PFSK-1 (cell line): ENCODE measurements at regions not wholly inside any gene's neighbourhood (a gene's known extent, or its start where the extent isn't known, plus 50 kb on each side); places are given as distances from the start of the nearest gene placed in this dataset.

ENCODE experiments used
- POLR2AphosphoS5 ChIP-seq: IDR thresholded peaks from 2 replicates; pipeline ENCODE4 v1.6.1; 2012; ENCODE audit warnings: low read depth, mild to moderate bottlenecking, control low read depth, low read length, moderate library complexity
- TF ChIP-seq, protein P1 (sequence below), 2 experiments: IDR thresholded peaks; 2 replicates each; pipeline versions ENCODE4 v1.6.1 to v1.8.0; 2011 to 2012; ENCODE audit warnings: low read depth in 2 of 2, low read length in 2 of 2, control low read depth in 1 of 2, inconsistent platforms in 1 of 2, mild to moderate bottlenecking in 1 of 2, moderate library complexity in 1 of 2; ENCODE audit not compliant: insufficient read depth in 1 of 2

DNA sequence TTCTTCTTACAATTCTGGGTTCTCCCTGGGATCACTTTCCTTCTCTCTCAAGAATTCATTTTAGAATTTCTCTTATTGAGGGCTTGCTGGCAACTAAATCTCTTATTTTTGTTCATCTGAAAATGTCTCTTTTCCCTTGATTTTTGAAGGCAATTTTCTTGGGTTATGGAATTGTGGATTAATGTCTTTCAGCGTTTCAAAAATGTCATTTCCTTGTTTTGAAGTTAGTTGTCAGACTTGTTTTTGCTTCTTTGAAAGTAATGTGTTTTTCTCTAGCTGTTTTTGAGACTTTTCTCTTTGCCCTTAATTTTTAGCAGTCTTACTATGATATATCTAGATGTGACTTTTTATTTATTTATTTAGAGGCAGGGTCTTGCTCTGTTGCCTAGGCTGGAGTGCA, 205.7 kb downstream of the CHIC2 start:
- TF ChIP-seq, protein P1, sequence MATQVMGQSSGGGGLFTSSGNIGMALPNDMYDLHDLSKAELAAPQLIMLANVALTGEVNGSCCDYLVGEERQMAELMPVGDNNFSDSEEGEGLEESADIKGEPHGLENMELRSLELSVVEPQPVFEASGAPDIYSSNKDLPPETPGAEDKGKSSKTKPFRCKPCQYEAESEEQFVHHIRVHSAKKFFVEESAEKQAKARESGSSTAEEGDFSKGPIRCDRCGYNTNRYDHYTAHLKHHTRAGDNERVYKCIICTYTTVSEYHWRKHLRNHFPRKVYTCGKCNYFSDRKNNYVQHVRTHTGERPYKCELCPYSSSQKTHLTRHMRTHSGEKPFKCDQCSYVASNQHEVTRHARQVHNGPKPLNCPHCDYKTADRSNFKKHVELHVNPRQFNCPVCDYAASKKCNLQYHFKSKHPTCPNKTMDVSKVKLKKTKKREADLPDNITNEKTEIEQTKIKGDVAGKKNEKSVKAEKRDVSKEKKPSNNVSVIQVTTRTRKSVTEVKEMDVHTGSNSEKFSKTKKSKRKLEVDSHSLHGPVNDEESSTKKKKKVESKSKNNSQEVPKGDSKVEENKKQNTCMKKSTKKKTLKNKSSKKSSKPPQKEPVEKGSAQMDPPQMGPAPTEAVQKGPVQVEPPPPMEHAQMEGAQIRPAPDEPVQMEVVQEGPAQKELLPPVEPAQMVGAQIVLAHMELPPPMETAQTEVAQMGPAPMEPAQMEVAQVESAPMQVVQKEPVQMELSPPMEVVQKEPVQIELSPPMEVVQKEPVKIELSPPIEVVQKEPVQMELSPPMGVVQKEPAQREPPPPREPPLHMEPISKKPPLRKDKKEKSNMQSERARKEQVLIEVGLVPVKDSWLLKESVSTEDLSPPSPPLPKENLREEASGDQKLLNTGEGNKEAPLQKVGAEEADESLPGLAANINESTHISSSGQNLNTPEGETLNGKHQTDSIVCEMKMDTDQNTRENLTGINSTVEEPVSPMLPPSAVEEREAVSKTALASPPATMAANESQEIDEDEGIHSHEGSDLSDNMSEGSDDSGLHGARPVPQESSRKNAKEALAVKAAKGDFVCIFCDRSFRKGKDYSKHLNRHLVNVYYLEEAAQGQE (IDR thresholded peaks at IDR 0.05; ENCODE audit: insufficient read depth in 1 of 2, low read depth in 2 of 2, low read length in 2 of 2), result no peak
- no peak for TF ChIP-seq POLR2AphosphoS5
